ENCODE measurements at regions not wholly inside any gene's neighbourhood (a gene's known extent, or its start where the extent isn't known, plus 50 kb on each side); places are given as distances from the start of the nearest gene placed in this dataset.

DNA sequence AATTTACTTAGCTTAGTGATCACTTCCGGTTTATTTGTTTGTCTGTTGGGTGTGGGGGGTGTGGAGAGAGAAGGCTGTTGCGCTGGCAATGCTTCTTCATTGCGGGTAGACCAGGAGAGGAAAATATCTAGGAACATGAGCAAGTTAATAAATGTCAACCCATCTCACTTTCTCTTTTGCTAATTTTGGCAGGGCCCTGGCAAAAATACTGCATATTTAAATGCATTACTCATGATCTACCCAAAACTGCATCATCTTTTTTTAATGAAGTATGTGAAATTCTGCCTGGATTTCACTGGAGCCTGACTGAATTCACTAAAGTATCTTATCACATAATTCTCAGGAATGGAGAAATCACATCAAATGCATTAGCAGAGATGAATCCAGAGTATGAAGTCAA lies 1131.0 kb upstream of the NXPH2 start:
- no TSS peak for BruUV-seq (replicated peaks)
- intact Hi-C loops (cut with micrococcal nuclease; ENCODE audit: unreplicated experiment) (no loop called here), in situ Hi-C loops (cut with HindIII; ENCODE audit: low pct_unique_long_range_greater_than_20kb, low sequenced_read_pairs) (no loop called here)
- H3K4me1 ChIP-seq (ENCODE audit: control insufficient read depth, insufficient read depth, low read length): no peaks in the 10 kb centered on the region
- ATAC-seq: no peak
- TF ChIP-seq CTCF (IDR thresholded peaks at IDR 0.05) (no peak), TCF7L2 (IDR thresholded peaks at IDR 0.05; ENCODE audit: low read depth, low read length) (no peak), POLR2AphosphoS5 (IDR thresholded peaks at IDR 0.05; ENCODE audit: low read depth, low read length) (no peak), SIN3A (IDR thresholded peaks at IDR 0.05; ENCODE audit: borderline replicate concordance, insufficient read depth, low read depth, low read length) (no peak)
- TF ChIP-seq, protein P1, sequence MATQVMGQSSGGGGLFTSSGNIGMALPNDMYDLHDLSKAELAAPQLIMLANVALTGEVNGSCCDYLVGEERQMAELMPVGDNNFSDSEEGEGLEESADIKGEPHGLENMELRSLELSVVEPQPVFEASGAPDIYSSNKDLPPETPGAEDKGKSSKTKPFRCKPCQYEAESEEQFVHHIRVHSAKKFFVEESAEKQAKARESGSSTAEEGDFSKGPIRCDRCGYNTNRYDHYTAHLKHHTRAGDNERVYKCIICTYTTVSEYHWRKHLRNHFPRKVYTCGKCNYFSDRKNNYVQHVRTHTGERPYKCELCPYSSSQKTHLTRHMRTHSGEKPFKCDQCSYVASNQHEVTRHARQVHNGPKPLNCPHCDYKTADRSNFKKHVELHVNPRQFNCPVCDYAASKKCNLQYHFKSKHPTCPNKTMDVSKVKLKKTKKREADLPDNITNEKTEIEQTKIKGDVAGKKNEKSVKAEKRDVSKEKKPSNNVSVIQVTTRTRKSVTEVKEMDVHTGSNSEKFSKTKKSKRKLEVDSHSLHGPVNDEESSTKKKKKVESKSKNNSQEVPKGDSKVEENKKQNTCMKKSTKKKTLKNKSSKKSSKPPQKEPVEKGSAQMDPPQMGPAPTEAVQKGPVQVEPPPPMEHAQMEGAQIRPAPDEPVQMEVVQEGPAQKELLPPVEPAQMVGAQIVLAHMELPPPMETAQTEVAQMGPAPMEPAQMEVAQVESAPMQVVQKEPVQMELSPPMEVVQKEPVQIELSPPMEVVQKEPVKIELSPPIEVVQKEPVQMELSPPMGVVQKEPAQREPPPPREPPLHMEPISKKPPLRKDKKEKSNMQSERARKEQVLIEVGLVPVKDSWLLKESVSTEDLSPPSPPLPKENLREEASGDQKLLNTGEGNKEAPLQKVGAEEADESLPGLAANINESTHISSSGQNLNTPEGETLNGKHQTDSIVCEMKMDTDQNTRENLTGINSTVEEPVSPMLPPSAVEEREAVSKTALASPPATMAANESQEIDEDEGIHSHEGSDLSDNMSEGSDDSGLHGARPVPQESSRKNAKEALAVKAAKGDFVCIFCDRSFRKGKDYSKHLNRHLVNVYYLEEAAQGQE (IDR thresholded peaks at IDR 0.05; ENCODE audit: insufficient read depth in 1 of 2, low read depth in 2 of 2, low read length in 1 of 2): no peak
- no peaks in the 10 kb centered on the region for H3K36me3 ChIP-seq (ENCODE audit: control insufficient read depth, insufficient read depth, low read length)
- H3K9me3 ChIP-seq (ENCODE audit: control insufficient read depth, insufficient read depth, low read depth, low read length): no peaks in the 10 kb centered on the region
- no peak overlapping the region for H3K4me3 ChIP-seq (ENCODE audit: low read depth in 2 of 2, low read length in 2 of 2)
- no peak overlapping the region for H3K27ac ChIP-seq (ENCODE audit: low read length)
- DNase-seq (ENCODE audit: low read depth, low spot score): no peak
- H3K27me3 ChIP-seq (ENCODE audit: control insufficient read depth, insufficient read depth, low read length): no peaks in the 10 kb centered on the region
- ChIA-PET POLR2A (no interaction called here), CTCF (no interaction called here)

DNA sequence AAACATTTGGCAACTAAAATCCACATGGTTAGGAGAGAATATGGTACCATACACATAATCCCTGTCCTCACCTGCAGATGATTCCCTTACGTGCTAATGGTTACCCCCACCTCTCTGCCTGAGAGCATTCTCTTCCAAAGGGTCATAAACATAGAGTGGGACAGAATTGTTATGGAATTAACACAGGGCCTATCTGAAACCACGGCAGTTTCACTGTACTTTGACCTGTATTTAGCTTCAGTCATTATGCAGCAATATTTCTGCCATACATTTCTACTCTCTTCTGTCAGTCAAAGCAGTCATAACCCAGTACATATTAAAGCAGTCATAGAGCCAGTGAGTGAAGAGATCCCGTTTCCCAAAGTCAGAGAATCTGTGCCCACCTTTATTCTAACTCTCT lies 1128.9 kb upstream of the NXPH2 start:
- no peak for TF ChIP-seq POLR2AphosphoS5 (IDR thresholded peaks at IDR 0.05; ENCODE audit: low read depth, low read length)
- TF ChIP-seq, protein P1 (IDR thresholded peaks at IDR 0.05; ENCODE audit: insufficient read depth in 1 of 2, low read depth in 2 of 2, low read length in 1 of 2): no peak
- no peak for TF ChIP-seq TCF7L2 (IDR thresholded peaks at IDR 0.05; ENCODE audit: low read depth, low read length)
- no peak for TF ChIP-seq CTCF (IDR thresholded peaks at IDR 0.05)
- TF ChIP-seq SIN3A (IDR thresholded peaks at IDR 0.05; ENCODE audit: borderline replicate concordance, insufficient read depth, low read depth, low read length): no peak
- Histone ChIP-seq H3K9me3 (ENCODE audit: control insufficient read depth, insufficient read depth, low read depth, low read length) (no peaks in the 10 kb centered on the region), H3K27ac (ENCODE audit: low read length) (no peak overlapping the region), H3K4me1 (ENCODE audit: control insufficient read depth, insufficient read depth, low read length) (no peaks in the 10 kb centered on the region), H3K4me3 (ENCODE audit: low read depth in 2 of 2, low read length in 2 of 2) (no peak overlapping the region), H3K36me3 (ENCODE audit: control insufficient read depth, insufficient read depth, low read length) (no peaks in the 10 kb centered on the region), H3K27me3 (ENCODE audit: control insufficient read depth, insufficient read depth, low read length) (no peaks in the 10 kb centered on the region)
- DNase-seq (ENCODE audit: low read depth, low spot score): no peak
- ChIA-PET CTCF (no interaction called here), POLR2A (no interaction called here)
- in situ Hi-C loops (cut with HindIII; ENCODE audit: low pct_unique_long_range_greater_than_20kb, low sequenced_read_pairs) (no loop called here), intact Hi-C loops (cut with micrococcal nuclease; ENCODE audit: unreplicated experiment) (no loop called here)
- BruUV-seq (replicated peaks): no TSS peak
- no peak for ATAC-seq
